PC-3 (cell line): ENCODE measurements at regions not wholly inside any gene's neighbourhood (a gene's known extent, or its start where the extent isn't known, plus 50 kb on each side); places are given as distances from the start of the nearest gene placed in this dataset.

ENCODE experiments used
- ATAC-seq: fragments of 200-7000 bp; cut with Tn5 transposase; 2 replicates; pipeline ENCODE4 v1.9.1; 2020; ENCODE audit warnings: mild to moderate bottlenecking, moderate library complexity
- BruUV-seq: library from RNA; stranded (reverse); fragments of 400-500 nt; replicated peaks from 2 replicates; lab custom pipeline; 2021; lab: Mats Ljungman, UMichigan
- CTCF ChIA-PET: fragments of 300-600 bp; sonication (Branson Sonifier 250); formaldehyde crosslinking; loops from one replicate; lab custom pipeline; 2022; ENCODE audit warnings: antibody characterized with exemption; lab: Charles Lee
- POLR2A ChIA-PET: fragments of 300-600 bp; sonication (Branson Sonifier 250); formaldehyde crosslinking; loops from one replicate; lab custom pipeline; 2022; ENCODE audit warnings: antibody characterized with exemption; ENCODE audit not compliant: unreplicated experiment; lab: Charles Lee
- DNase-seq: peaks from one replicate; pipeline ENCODE4 v3.0.0-alpha.2; 2015
- H2AFZ ChIP-seq: fragments of 300-600 bp; sonication (generic); 2 replicates; pipeline ENCODE4 v1.6.0; 2016; ENCODE audit warnings: antibody characterized with exemption, low read length
- H3F3A ChIP-seq: fragments of 300-600 bp; sonication (generic); one replicate; pipeline ENCODE4 v1.6.0; 2017; ENCODE audit warnings: antibody characterized with exemption, low read length, control low read depth, mild to moderate bottlenecking; ENCODE audit not compliant: unreplicated experiment
- H3K27ac ChIP-seq: fragments of 300-600 bp; sonication (generic); 2 replicates; pipeline ENCODE4 v1.5.1; 2016; ENCODE audit warnings: mild to moderate bottlenecking, low read length
- H3K27me3 ChIP-seq: fragments of 300-600 bp; sonication (generic); 2 replicates; pipeline ENCODE4 v1.6.1; 2016; ENCODE audit warnings: low read length, mixed read lengths
- H3K36me3 ChIP-seq: fragments of 300-600 bp; sonication (generic); 2 replicates; pipeline ENCODE4 v1.6.1; 2016; ENCODE audit warnings: low read depth, mixed run types, low read length, mixed read lengths
- H3K4me1 ChIP-seq: fragments of 300-600 bp; sonication (generic); 2 replicates; pipeline ENCODE4 v1.5.1; 2016; ENCODE audit warnings: low read length; ENCODE audit not compliant: insufficient read depth
- H3K4me2 ChIP-seq: fragments of 300-600 bp; sonication (generic); 2 replicates; pipeline ENCODE4 v1.6.0; 2016; ENCODE audit warnings: low read length
- H3K4me3 ChIP-seq: fragments of 300-600 bp; sonication (generic); 2 replicates; pipeline ENCODE4 v1.5.1; 2016; ENCODE audit warnings: mild to moderate bottlenecking, low read length, mixed read lengths
- H3K79me2 ChIP-seq: fragments of 300-600 bp; sonication (generic); 2 replicates; pipeline ENCODE4 v1.6.1; 2017; ENCODE audit warnings: low read length, mixed read lengths
- H3K9ac ChIP-seq: fragments of 300-600 bp; sonication (generic); 2 replicates; pipeline ENCODE4 v1.6.0; 2016; ENCODE audit warnings: mild to moderate bottlenecking, low read length
- H3K9me2 ChIP-seq: fragments of 300-600 bp; sonication (generic); replicated peaks from 2 replicates; pipeline ENCODE4 v1.6.1; 2016; ENCODE audit warnings: mixed run types, low read length, mixed read lengths
- H3K9me3 ChIP-seq: fragments of 300-600 bp; sonication (generic); 2 replicates; pipeline ENCODE4 v1.6.1; 2016; ENCODE audit warnings: low read length, mixed read lengths
- H4K20me1 ChIP-seq: fragments of 300-600 bp; sonication (generic); 2 replicates; pipeline ENCODE4 v1.6.1; 2016; ENCODE audit warnings: low read length, mixed read lengths
- CTCF ChIP-seq: fragments of 300-600 bp; sonication (generic); conservative IDR thresholded peaks from 2 replicates; pipeline ENCODE4 v1.5.1; 2017; ENCODE audit warnings: antibody characterized with exemption, low read depth, mild to moderate bottlenecking, low read length
- EZH2 ChIP-seq: fragments of 300-600 bp; sonication (generic); IDR thresholded peaks from one replicate; pipeline ENCODE4 v1.6.1; 2017; ENCODE audit warnings: antibody characterized with exemption, mild to moderate bottlenecking, low read length; ENCODE audit not compliant: unreplicated experiment
- EZH2phosphoT487 ChIP-seq: fragments of 300-600 bp; sonication (generic); IDR thresholded peaks from 2 replicates; pipeline ENCODE4 v1.6.1; 2018; ENCODE audit warnings: mild to moderate bottlenecking, antibody characterized with exemption, low read length, borderline replicate concordance
- intact Hi-C: fragments of 100-400 bp; cut with micrococcal nuclease; formaldehyde crosslinking; loops from 2 replicates; pipeline ENCODE4 v1.9.0; 2023

GRCh38 chr10:113310347-113310746, 242.5 kb upstream of the HABP2 start:
- ChIA-PET CTCF (interaction anchor here (0.7 kb wide), 1 partner anchor 54 kb away, joined by 16 read pairs; no protein-coding TSS in a partner anchor), POLR2A (interaction anchor here (0.6 kb wide), 1 partner anchor 282 kb away, joined by 14 read pairs; no protein-coding TSS in a partner anchor)
- TF ChIP-seq EZH2, result no peak
- TF ChIP-seq EZH2phosphoT487, result no peak
- TF ChIP-seq CTCF, result no peak

GRCh38 chr10:113313048-113313602, 239.7 kb upstream of the HABP2 start:
- no TSS peak for BruUV-seq
- Histone ChIP-seq H3K36me3 (no peaks in the 10 kb centered on the region), H3K4me2 (no peak overlapping the region), H3K9me3 (no peaks in the 10 kb centered on the region), H3K4me1 (no peaks in the 10 kb centered on the region), H2AFZ (no peak overlapping the region), H3K27ac (no peak overlapping the region), H3F3A (no peaks in the 10 kb centered on the region), H3K9me2 (no peaks in the 10 kb centered on the region), H3K79me2 (no peaks in the 10 kb centered on the region), H3K27me3 (no peaks in the 10 kb centered on the region), H4K20me1 (no peaks in the 10 kb centered on the region), H3K9ac (no peak overlapping the region), H3K4me3 (no peak overlapping the region)
- ATAC-seq (no peak), DNase-seq (no peak)
- ChIA-PET POLR2A (no interaction called here), CTCF (no interaction called here)
- intact Hi-C loops, result no loop called here
- TF ChIP-seq CTCF, result no peak
- TF ChIP-seq EZH2, result no peak
- no peak for TF ChIP-seq EZH2phosphoT487

More at GRCh38 chr10:113310347-113310746, 242.5 kb upstream of the HABP2 start:
- Histone ChIP-seq H3K9ac (no peak overlapping the region), H3K36me3 (no peaks in the 10 kb centered on the region), H4K20me1 (no peaks in the 10 kb centered on the region), H3K4me3 (no peak overlapping the region), H3K27me3 (no peaks in the 10 kb centered on the region), H3K9me3 (no peaks in the 10 kb centered on the region), H2AFZ (no peak overlapping the region), H3K79me2 (no peaks in the 10 kb centered on the region), H3K27ac (no peak overlapping the region), H3K9me2 (no peaks in the 10 kb centered on the region), H3K4me1 (no peaks in the 10 kb centered on the region), H3F3A (no peaks in the 10 kb centered on the region), H3K4me2 (no peak overlapping the region)
- intact Hi-C loops, result no loop called here
- BruUV-seq, result no TSS peak
- DNase-seq (no peak), ATAC-seq (no peak)

- Histone ChIP-seq H3K36me3 (no peaks in the 10 kb centered on the region), H4K20me1 (no peaks in the 10 kb centered on the region), H3K4me3 (no peak overlapping the region), H3K27me3 (no peaks in the 10 kb centered on the region), H3K79me2 (no peaks in the 10 kb centered on the region), H3F3A (no peaks in the 10 kb centered on the region), H3K4me1 (no peaks in the 10 kb centered on the region), H3K9me2 (no peaks in the 10 kb centered on the region), H2AFZ (no peak overlapping the region), H3K9me3 (no peaks in the 10 kb centered on the region), H3K4me2 (no peak overlapping the region), H3K27ac (no peak overlapping the region), H3K9ac (no peak overlapping the region)
- DNase-seq (no peak), ATAC-seq (no peak)
- POLR2A ChIA-PET, result no interaction called here
- no TSS peak for BruUV-seq
- intact Hi-C loops, result no loop called here
- TF ChIP-seq CTCF, result no peak
- CTCF ChIA-PET, result no interaction called here
Observed at GRCh38 chr10:113313722-113314121, 239.1 kb upstream of the HABP2 start.
